IPS-18a (cell line): ENCODE measurements at regions not wholly inside any gene's neighbourhood (a gene's known extent, or its start where the extent isn't known, plus 50 kb on each side); places are given as distances from the start of the nearest gene placed in this dataset.
"Not testable (repeated sequence)": the region's sequence is repeated elsewhere in the genome, so short reads cannot be mapped to it uniquely, and the experiment has no call there.

Experiments
- H3K27ac ChIP-seq: one replicate; pipeline ENCODE4 v1.5.1; 2013; ENCODE audit warnings: low read length
- H3K27me3 ChIP-seq: one replicate; pipeline ENCODE4 v1.6.1; 2013; ENCODE audit warnings: mild to moderate bottlenecking, low read length; ENCODE audit not compliant: control insufficient read depth, insufficient read depth
- H3K36me3 ChIP-seq: one replicate; pipeline ENCODE4 v1.6.1; 2013; ENCODE audit warnings: low read depth, low read length; ENCODE audit not compliant: control insufficient read depth
- H3K4me1 ChIP-seq: one replicate; pipeline ENCODE4 v1.6.1; 2013; ENCODE audit warnings: low read depth, low read length; ENCODE audit not compliant: control insufficient read depth
- H3K4me3 ChIP-seq: one replicate; pipeline ENCODE4 v1.5.1; 2013; ENCODE audit warnings: low read length
- H3K9ac ChIP-seq: one replicate; pipeline ENCODE4 v1.6.1; 2013; ENCODE audit warnings: mild to moderate bottlenecking, low read length, moderate library complexity
- H3K9me3 ChIP-seq: one replicate; pipeline ENCODE4 v1.6.1; 2013; ENCODE audit warnings: low read depth, low read length; ENCODE audit not compliant: control insufficient read depth

DNA sequence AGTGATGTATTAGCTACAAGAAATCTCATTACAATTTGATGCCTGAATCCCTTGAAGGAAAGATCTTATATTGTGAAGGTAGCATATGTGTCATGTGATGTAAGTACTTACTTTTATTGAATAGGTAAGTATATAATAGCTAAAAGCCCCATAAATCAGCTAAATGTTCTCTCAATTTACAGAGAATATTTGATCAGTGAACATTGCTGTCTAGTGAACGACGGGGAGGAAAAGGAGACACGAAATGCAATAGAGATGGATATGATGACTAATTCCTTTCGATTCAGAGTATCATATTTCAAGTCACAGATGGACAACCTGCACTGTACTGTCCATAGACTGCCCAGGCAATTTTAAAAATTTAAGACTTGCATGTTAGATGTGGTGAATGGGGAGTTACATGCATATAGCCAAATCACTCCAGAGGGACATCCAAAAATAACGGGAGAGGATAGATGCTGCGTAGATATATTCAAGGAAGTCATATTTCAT is 462.1 kb upstream of the CDIN1 start:
- no peaks in the 10 kb centered on the region for H3K9me3 ChIP-seq
- no peak overlapping the region for H3K9ac ChIP-seq
- no peak overlapping the region for H3K27ac ChIP-seq
- H3K27me3 ChIP-seq = no peaks in the 10 kb centered on the region
- H3K4me3 ChIP-seq = no peak overlapping the region
- no peaks in the 10 kb centered on the region for H3K4me1 ChIP-seq
- no peaks in the 10 kb centered on the region for H3K36me3 ChIP-seq

DNA sequence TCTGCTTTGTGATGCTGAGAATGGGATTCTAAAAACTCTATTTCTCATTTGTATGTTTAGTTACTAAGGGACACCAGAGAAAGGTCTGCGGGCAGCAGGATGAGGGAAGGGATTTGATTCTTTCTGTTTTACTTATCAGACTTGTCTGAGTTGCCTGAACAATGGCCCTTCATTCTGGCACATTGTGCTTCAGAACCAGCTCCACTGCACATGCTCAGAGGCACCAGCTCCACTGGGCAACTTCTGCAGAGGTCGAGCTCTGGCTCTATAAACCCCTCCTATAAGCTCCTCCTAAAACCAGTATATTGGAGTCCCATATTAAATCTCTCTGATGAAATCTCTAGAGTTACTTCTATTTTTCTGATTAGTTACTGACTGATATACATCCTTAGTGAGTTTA is 453.2 kb upstream of the CDIN1 start:
- Histone ChIP-seq H3K4me1 (no peaks in the 10 kb centered on the region), H3K9me3 (no peaks in the 10 kb centered on the region), H3K27ac (no peak overlapping the region), H3K9ac (no peak overlapping the region), H3K4me3 (no peak overlapping the region), H3K27me3 (no peaks in the 10 kb centered on the region), H3K36me3 (no peaks in the 10 kb centered on the region)

DNA sequence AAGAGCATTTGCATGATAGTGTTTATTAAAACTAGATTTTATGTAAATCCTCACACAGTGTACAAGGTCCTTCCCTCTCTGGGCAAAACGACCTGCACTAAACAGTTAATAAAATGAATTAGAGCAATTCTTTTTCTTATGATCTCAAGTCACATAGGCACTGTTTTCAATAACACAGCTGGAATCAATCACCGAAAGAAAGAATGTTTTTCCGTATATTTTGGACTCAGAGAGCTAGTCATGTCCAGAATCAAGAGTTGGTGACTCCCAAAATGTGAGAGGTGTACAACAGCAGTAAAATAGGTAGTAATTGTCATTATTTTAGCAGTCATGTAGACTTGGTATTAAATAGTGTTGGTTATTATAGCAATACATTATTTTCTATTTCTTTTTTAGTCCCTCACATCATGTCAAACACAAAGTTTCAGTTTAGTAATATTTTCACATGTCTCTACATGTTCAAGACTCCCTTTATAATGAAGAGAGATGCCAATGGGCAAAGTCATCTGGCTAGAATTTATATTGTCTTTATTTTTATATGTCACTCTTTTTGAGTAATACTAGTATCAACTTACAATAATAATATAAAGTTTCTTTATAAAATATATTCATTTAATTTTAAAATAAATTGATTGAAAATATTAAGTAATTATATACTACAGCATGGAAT is 448.6 kb upstream of the CDIN1 start:
- no peaks in the 10 kb centered on the region for H3K9me3 ChIP-seq

DNA sequence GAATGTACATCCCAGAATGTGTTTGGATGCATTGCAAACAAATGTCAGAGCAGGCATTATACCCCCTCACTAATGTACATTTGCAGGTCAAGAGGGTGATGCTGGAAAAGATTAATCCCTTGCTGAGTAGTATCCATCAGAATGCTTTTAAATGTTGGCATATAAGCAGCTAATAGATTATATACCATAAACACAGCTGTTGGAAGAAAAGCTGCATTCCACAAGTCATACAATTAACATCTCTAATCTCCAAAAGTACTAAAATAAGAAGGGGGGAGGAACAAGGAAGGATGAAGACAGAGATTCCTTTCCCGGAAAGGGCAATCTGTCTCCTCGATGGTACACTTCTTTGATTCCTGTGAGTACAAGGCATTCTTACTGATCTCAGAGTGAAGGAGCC is 445.7 kb upstream of the CDIN1 start:
- Histone ChIP-seq H3K9me3 (no peaks in the 10 kb centered on the region), H3K27me3 (no peaks in the 10 kb centered on the region), H3K4me1 (no peaks in the 10 kb centered on the region), H3K9ac (no peak overlapping the region), H3K27ac (no peak overlapping the region), H3K36me3 (no peaks in the 10 kb centered on the region), H3K4me3 (no peak overlapping the region)

More for the DNA sequence above, 448.6 kb upstream of the CDIN1 start:
- Histone ChIP-seq H3K27me3 (no peaks in the 10 kb centered on the region), H3K4me1 (no peaks in the 10 kb centered on the region), H3K27ac (no peak overlapping the region), H3K36me3 (no peaks in the 10 kb centered on the region), H3K4me3 (no peak overlapping the region), H3K9ac (no peak overlapping the region)

DNA sequence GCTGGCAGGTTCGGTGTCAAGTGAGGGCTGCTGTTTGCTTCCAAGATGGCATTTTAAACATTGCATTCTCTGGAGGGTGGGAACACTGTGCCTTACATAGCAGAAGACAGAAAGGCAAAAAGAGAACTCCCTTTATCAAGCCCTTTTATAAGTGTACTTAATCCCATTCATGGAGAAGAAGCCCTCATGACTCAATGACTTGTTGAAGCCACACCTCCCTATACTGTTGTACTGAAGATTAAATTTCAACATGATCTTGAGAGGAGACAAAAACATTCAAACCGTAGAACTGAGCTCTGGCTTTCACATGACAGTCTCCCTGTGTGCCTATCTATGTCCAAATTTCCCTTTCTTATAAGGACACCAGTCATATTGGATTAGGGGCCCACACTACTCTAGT is 443.4 kb upstream of the CDIN1 start:
- H3K4me1 ChIP-seq = no peaks in the 10 kb centered on the region
- H3K36me3 ChIP-seq = no peaks in the 10 kb centered on the region
- H3K4me3 ChIP-seq = no peak overlapping the region
- no peaks in the 10 kb centered on the region for H3K27me3 ChIP-seq
- H3K27ac ChIP-seq = no peak overlapping the region
- no peaks in the 10 kb centered on the region for H3K9me3 ChIP-seq
- H3K9ac ChIP-seq = no peak overlapping the region

DNA sequence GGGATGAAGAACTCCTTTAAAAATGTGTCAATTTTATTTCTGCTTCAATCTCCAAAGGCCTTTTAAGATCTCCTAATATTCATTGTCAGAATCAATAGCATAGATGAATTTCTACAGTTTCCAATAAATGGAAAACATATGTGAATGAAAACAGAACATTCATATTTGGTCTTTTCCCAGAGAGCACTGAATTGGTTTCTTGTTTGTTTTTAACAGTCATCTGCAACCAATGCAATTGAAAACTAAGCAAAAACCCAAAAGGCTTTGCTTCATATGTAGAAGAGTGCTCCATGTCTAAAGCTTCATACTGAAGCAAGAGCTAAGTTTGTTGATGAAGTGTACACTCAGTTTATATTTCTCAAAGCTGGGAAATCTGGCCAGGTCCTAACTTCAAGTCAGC is 426.5 kb upstream of the CDIN1 start:
- Histone ChIP-seq H3K9ac (no peak overlapping the region), H3K27ac (no peak overlapping the region), H3K4me3 (no peak overlapping the region), H3K4me1 (no peaks in the 10 kb centered on the region), H3K36me3 (no peaks in the 10 kb centered on the region), H3K27me3 (no peaks in the 10 kb centered on the region), H3K9me3 (no peaks in the 10 kb centered on the region)

DNA sequence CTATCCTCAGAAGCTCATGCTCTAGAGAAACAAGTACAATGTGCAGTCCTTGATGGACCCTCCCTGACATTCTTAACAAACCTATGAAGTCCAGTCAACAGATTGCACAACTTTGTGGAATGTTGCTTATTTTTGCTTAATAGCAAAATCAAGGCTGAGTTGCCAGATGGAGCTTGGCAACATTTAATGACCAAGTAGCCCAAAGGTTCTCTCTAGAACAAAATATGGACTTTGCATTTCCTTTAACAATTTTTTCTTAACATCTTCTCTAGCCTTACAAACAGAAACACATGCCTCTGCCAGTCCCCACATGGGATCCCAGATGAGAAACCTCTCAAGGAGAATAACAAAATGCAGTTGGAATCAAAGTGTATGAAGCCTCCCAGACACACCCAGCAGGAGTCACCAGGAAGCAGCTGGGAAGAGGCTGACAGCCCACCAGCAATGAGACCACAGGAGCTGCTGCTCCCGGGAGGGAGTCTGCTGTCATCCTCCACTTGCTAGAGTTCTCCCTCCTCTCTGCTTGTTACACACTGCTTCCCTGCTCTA is 422.5 kb upstream of the CDIN1 start:
- peaks cover 5% of the 10 kb centered on the region for H3K4me1 ChIP-seq

DNA sequence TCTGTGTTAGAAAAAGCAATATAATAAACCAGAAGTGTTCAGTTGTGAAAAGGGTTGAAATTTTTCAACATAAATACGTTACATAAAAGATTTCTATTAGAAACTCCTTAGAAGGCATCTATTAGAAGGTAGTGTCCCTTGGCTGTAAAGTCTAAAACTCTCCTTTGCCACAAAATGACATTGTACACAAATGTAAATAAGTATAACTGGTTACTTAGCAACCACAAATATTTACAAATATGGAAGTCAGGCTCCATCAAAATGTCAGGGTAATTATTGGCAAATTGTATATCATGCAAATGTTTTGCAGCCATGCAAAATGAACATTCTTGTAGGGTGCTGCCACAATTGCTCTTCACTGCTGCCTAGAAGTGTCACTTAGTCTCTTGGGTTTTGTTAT is 419.1 kb upstream of the CDIN1 start:
- no peak overlapping the region for H3K4me3 ChIP-seq
- no peak overlapping the region for H3K9ac ChIP-seq
- no peaks in the 10 kb centered on the region for H3K36me3 ChIP-seq
- no peak overlapping the region for H3K27ac ChIP-seq
- H3K27me3 ChIP-seq = no peaks in the 10 kb centered on the region
- no peaks in the 10 kb centered on the region for H3K9me3 ChIP-seq
- H3K4me1 ChIP-seq = peaks cover 8% of the 10 kb centered on the region

More for the DNA sequence above, 422.5 kb upstream of the CDIN1 start:
- Histone ChIP-seq H3K9ac (no peak overlapping the region), H3K4me3 (no peak overlapping the region), H3K27me3 (no peaks in the 10 kb centered on the region), H3K9me3 (no peaks in the 10 kb centered on the region), H3K27ac (no peak overlapping the region), H3K36me3 (no peaks in the 10 kb centered on the region)

DNA sequence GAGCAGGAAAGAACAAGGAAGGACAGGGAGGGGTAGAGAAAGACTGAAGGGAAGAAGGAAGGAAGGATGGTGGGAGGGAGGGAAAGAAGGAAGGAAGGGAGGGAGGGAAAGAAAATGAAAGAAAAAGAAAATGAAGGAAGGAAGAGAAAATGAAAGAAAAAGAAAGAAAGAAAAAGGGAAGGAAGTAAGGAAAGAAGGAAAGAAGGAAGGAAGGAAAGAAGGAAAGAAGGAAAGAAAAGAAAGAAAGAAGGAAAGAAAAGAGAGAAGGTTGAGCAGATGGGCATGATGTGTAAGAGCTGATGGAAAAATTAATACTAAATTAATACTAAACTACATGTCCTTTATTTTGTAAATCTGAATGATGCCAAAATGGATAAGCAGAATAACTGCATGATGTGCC is 418.3 kb upstream of the CDIN1 start:
- Histone ChIP-seq H3K9me3 (no peaks in the 10 kb centered on the region), H3K4me1 (peaks cover 8% of the 10 kb centered on the region), H3K27ac (no peak overlapping the region), H3K27me3 (no peaks in the 10 kb centered on the region), H3K36me3 (no peaks in the 10 kb centered on the region), H3K9ac (no peak overlapping the region), H3K4me3 (no peak overlapping the region)

DNA sequence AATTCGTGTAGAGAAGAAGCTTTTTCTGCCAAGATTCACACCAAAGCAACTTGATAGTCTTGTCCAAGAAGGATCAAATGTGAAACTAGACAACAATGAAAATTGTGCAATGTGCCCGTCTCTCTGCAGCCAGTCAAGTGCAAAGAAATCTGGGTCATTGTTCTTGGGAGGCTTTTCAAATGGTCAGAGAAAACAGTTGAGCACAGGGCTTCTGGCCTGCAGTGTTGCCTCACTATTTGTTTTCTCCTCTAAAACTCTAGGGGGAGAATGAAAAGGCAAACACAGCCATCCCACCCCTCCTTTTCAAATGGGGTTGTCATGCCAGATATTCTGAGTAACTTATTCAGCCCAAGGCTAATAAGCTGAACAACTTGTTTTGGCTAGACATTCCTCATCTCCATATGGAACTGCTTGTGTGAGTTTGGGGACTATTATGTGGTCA is 417.6 kb upstream of the CDIN1 start:
- H3K36me3 ChIP-seq = no peaks in the 10 kb centered on the region
- no peak overlapping the region for H3K9ac ChIP-seq
- H3K4me3 ChIP-seq = no peak overlapping the region
- no peaks in the 10 kb centered on the region for H3K9me3 ChIP-seq
- H3K4me1 ChIP-seq = peaks cover 8% of the 10 kb centered on the region
- no peak overlapping the region for H3K27ac ChIP-seq
- no peaks in the 10 kb centered on the region for H3K27me3 ChIP-seq

DNA sequence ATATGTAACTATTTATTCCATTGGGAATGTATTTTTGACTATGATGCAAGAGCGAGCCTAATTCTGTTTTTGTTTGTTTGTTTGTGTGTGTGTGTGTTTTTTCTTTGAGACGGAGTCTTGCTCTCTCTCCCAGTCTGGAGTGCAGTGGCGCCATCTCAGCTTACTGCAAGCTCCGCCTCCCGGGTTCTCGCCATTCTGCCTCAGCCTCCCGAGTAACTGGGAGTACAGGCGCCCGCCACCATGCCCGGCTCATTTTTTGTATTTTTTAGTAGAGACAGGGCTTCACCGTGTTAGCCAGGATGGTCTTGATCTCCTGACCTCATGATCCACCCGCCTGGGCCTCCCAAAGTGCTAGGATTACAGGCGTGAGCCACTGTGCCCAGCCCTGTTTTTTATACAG is 415.4 kb upstream of the CDIN1 start:
- H3K4me3 ChIP-seq, H3K9ac ChIP-seq: not testable (repeated sequence)

DNA sequence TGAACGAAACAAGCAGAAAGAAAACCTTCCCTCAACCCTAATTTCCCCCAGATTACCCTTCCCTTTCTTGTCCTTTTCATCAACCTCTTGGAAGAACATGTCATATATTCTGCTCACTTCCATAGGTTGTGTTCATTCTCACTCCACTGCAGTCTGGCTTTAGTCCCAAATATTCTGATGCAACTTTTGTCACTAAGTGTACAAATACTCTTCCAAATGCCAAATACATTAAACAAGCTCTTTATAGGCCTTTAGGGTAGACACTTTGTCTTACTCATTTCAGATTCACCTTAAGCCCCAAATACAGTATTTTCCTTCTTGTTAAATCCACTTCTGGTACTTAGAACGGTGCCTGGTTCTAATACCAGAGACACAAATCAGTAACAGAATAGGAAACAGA is 406.5 kb upstream of the CDIN1 start:
- Histone ChIP-seq H3K9me3 (no peaks in the 10 kb centered on the region), H3K4me1 (no peaks in the 10 kb centered on the region), H3K4me3 (no peak overlapping the region), H3K36me3 (no peaks in the 10 kb centered on the region), H3K27ac (no peak overlapping the region), H3K9ac (no peak overlapping the region), H3K27me3 (no peaks in the 10 kb centered on the region)

More for the DNA sequence above, 415.4 kb upstream of the CDIN1 start:
- not testable (repeated sequence) for H3K4me1 ChIP-seq, H3K27me3 ChIP-seq, H3K36me3 ChIP-seq, H3K27ac ChIP-seq, H3K9me3 ChIP-seq
